GM12878 (cell line): ENCODE measurements at regions not wholly inside any gene's neighbourhood (a gene's known extent, or its start where the extent isn't known, plus 50 kb on each side); places are given as distances from the start of the nearest gene placed in this dataset.

Experiments
- ELK1 ChIP-seq: IDR thresholded peaks from 2 replicates; pipeline ENCODE4 v1.6.1; 2012; ENCODE audit warnings: low read depth, low read length, improper control_type of control experiment
- EZH2 ChIP-seq: IDR thresholded peaks from 2 replicates; pipeline ENCODE4 v1.6.1; 2012; ENCODE audit warnings: low read depth, mild to moderate bottlenecking, control low read depth, inconsistent platforms, low read length, borderline replicate concordance; ENCODE audit not compliant: control insufficient read depth
- KAT2A ChIP-seq: conservative IDR thresholded peaks from 2 replicates; pipeline ENCODE4 v1.6.1; 2011; ENCODE audit warnings: low read depth, low read length; ENCODE audit not compliant: control insufficient read depth
- MTA2 ChIP-seq: fragments of 450-650 bp; IDR thresholded peaks from 2 replicates; pipeline ENCODE4 v1.6.1; 2016; ENCODE audit warnings: low read depth, mild to moderate bottlenecking, moderate library complexity
- NFYA ChIP-seq: IDR thresholded peaks from 2 replicates; pipeline ENCODE4 v1.6.1; 2011; ENCODE audit warnings: low read depth, mild to moderate bottlenecking, low read length, improper control_type of control experiment, borderline replicate concordance
- TBL1XR1 ChIP-seq: IDR thresholded peaks from 2 replicates; pipeline ENCODE4 v1.6.1; 2012; ENCODE audit warnings: low read depth, low read length, improper control_type of control experiment
- USF1 ChIP-seq: IDR thresholded peaks from 2 replicates; pipeline ENCODE4 v1.6.1; 2011; ENCODE audit warnings: borderline replicate concordance, low read depth, mild to moderate bottlenecking, moderate library complexity, mixed read lengths, low read length; ENCODE audit not compliant: insufficient read depth; ENCODE audit errors: extremely low read length
- ZBED1 ChIP-seq: IDR thresholded peaks from 2 replicates; pipeline ENCODE4 v1.6.1; 2016; ENCODE audit warnings: borderline replicate concordance
- TF ChIP-seq, protein P1 (sequence below): fragments of 450-650 bp; IDR thresholded peaks from 2 replicates; pipeline ENCODE4 v1.6.1; 2017; ENCODE audit warnings: borderline replicate concordance
- TF ChIP-seq, protein P2 (sequence below): fragments of 450-650 bp; formaldehyde crosslinking; IDR thresholded peaks from 2 replicates; pipeline ENCODE4 v1.4.0; 2020; ENCODE audit warnings: mild to moderate bottlenecking, moderate library complexity
- TF ChIP-seq, protein P3 (sequence below): IDR thresholded peaks from 2 replicates; pipeline ENCODE4 v1.6.1; 2012; ENCODE audit warnings: mild to moderate bottlenecking, low read depth, low read length

GRCh38 chr7:15043931-15044330 lies 141.4 kb upstream of the DGKB start (continued):
- TF ChIP-seq ELK1: no peak
- TF ChIP-seq, protein P1, sequence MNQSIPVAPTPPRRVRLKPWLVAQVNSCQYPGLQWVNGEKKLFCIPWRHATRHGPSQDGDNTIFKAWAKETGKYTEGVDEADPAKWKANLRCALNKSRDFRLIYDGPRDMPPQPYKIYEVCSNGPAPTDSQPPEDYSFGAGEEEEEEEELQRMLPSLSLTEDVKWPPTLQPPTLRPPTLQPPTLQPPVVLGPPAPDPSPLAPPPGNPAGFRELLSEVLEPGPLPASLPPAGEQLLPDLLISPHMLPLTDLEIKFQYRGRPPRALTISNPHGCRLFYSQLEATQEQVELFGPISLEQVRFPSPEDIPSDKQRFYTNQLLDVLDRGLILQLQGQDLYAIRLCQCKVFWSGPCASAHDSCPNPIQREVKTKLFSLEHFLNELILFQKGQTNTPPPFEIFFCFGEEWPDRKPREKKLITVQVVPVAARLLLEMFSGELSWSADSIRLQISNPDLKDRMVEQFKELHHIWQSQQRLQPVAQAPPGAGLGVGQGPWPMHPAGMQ: no peak
- no peak for TF ChIP-seq USF1
- no peak for TF ChIP-seq TBL1XR1
- no peak for TF ChIP-seq EZH2
- no peak for TF ChIP-seq ZBED1
- TF ChIP-seq, protein P2, sequence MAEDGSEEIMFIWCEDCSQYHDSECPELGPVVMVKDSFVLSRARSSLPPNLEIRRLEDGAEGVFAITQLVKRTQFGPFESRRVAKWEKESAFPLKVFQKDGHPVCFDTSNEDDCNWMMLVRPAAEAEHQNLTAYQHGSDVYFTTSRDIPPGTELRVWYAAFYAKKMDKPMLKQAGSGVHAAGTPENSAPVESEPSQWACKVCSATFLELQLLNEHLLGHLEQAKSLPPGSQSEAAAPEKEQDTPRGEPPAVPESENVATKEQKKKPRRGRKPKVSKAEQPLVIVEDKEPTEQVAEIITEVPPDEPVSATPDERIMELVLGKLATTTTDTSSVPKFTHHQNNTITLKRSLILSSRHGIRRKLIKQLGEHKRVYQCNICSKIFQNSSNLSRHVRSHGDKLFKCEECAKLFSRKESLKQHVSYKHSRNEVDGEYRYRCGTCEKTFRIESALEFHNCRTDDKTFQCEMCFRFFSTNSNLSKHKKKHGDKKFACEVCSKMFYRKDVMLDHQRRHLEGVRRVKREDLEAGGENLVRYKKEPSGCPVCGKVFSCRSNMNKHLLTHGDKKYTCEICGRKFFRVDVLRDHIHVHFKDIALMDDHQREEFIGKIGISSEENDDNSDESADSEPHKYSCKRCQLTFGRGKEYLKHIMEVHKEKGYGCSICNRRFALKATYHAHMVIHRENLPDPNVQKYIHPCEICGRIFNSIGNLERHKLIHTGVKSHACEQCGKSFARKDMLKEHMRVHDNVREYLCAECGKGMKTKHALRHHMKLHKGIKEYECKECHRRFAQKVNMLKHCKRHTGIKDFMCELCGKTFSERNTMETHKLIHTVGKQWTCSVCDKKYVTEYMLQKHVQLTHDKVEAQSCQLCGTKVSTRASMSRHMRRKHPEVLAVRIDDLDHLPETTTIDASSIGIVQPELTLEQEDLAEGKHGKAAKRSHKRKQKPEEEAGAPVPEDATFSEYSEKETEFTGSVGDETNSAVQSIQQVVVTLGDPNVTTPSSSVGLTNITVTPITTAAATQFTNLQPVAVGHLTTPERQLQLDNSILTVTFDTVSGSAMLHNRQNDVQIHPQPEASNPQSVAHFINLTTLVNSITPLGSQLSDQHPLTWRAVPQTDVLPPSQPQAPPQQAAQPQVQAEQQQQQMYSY: no peak
- TF ChIP-seq, protein P3, sequence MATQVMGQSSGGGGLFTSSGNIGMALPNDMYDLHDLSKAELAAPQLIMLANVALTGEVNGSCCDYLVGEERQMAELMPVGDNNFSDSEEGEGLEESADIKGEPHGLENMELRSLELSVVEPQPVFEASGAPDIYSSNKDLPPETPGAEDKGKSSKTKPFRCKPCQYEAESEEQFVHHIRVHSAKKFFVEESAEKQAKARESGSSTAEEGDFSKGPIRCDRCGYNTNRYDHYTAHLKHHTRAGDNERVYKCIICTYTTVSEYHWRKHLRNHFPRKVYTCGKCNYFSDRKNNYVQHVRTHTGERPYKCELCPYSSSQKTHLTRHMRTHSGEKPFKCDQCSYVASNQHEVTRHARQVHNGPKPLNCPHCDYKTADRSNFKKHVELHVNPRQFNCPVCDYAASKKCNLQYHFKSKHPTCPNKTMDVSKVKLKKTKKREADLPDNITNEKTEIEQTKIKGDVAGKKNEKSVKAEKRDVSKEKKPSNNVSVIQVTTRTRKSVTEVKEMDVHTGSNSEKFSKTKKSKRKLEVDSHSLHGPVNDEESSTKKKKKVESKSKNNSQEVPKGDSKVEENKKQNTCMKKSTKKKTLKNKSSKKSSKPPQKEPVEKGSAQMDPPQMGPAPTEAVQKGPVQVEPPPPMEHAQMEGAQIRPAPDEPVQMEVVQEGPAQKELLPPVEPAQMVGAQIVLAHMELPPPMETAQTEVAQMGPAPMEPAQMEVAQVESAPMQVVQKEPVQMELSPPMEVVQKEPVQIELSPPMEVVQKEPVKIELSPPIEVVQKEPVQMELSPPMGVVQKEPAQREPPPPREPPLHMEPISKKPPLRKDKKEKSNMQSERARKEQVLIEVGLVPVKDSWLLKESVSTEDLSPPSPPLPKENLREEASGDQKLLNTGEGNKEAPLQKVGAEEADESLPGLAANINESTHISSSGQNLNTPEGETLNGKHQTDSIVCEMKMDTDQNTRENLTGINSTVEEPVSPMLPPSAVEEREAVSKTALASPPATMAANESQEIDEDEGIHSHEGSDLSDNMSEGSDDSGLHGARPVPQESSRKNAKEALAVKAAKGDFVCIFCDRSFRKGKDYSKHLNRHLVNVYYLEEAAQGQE: no peak
- no peak for TF ChIP-seq MTA2
- no peak for TF ChIP-seq KAT2A
- no peak for TF ChIP-seq NFYA
